Prostate gland (tissue), 2 donors: ENCODE measurements at regions not wholly inside any gene's neighbourhood (a gene's known extent, or its start where the extent isn't known, plus 50 kb on each side); places are given as distances from the start of the nearest gene placed in this dataset.
"Not testable (repeated sequence)": the region's sequence is repeated elsewhere in the genome, so short reads cannot be mapped to it uniquely, and the experiment has no call there.

Experiments used
- DNase-seq: peaks from one replicate; pipeline ENCODE4 v3.0.0-alpha.2; 2019; ENCODE audit warnings: low spot score
- H3K27ac ChIP-seq, 2 donors: fragments of 200-600 bp; sonication (generic); 2 replicates each; pipeline ENCODE4 v1.5.1; 2017 to 2019
- H3K27me3 ChIP-seq: fragments of 200-600 bp; sonication (generic); replicated peaks from 2 replicates; pipeline ENCODE4 v1.5.1; 2019; ENCODE audit not compliant: insufficient read depth
- H3K36me3 ChIP-seq, 2 donors: fragments of 200-600 bp; sonication (generic); 1 replicate in 1 of 2; 2 replicates in 1 of 2; pipeline versions ENCODE4 v1.5.1 to v1.8.1; 2017 to 2019
- H3K4me1 ChIP-seq: fragments of 200-600 bp; sonication (generic); replicated peaks from 2 replicates; pipeline ENCODE4 v1.5.1; 2019
- H3K4me3 ChIP-seq, 2 donors: fragments of 200-600 bp; sonication (generic); 2 replicates each; pipeline ENCODE4 v1.5.1; 2017 to 2019
- H3K9me3 ChIP-seq: fragments of 200-600 bp; sonication (generic); 2 replicates; pipeline ENCODE4 v1.5.1; 2017
- CTCF ChIP-seq, 4 experiments: fragments of 200-600 bp in 2 of 4; fragments of 450-650 bp in 2 of 4; sonication (generic) in 2 of 4; IDR thresholded peaks; 1 replicate in 3 of 4; 2 replicates in 1 of 4; pipeline ENCODE4 v1.5.1; 2016 to 2019; ENCODE audit warnings: antibody characterized with exemption in 4 of 4, mild to moderate bottlenecking in 2 of 4, moderate library complexity in 2 of 4
- POLR2A ChIP-seq: fragments of 450-650 bp; IDR thresholded peaks from one replicate; pipeline ENCODE4 v1.6.1; 2016; ENCODE audit warnings: antibody characterized with exemption, mild to moderate bottlenecking
- POLR2AphosphoS5 ChIP-seq: sonication (generic); formaldehyde crosslinking; IDR thresholded peaks from one replicate; pipeline ENCODE4 v1.6.1; 2017; ENCODE audit warnings: antibody characterized with exemption
- WGBS: methylation state at CpG from one replicate; pipeline ENCODE4 v1.1.5; 2018; 5-methylcytosine and 5-hydroxymethylcytosine counted together
- intact Hi-C: fragments of 100-400 bp; cut with DNase I; formaldehyde crosslinking; loops from one replicate; pipeline ENCODE4 v1.14.2; 2022

- no peaks in the 10 kb centered on the region for H3K27me3 ChIP-seq
- H3K27ac ChIP-seq = no peak overlapping the region
- no peaks in the 10 kb centered on the region for H3K9me3 ChIP-seq
- intact Hi-C loops = no loop called here
- DNase-seq = no peak
- no peaks in the 10 kb centered on the region for H3K36me3 ChIP-seq
- H3K4me1 ChIP-seq = no peaks in the 10 kb centered on the region
- TF ChIP-seq CTCF (IDR thresholded peaks at IDR 0.05) = no peak
- no peak for TF ChIP-seq POLR2A
- no peak for TF ChIP-seq POLR2AphosphoS5
- no peak overlapping the region for H3K4me3 ChIP-seq
Measured at GRCh38 chr3:106518516-106518915, 649.7 kb upstream of the CBLB start.

GRCh38 chr3:106522397-106522796 is 653.6 kb upstream of the CBLB start:
- WGBS = 81% methylated on average over 4 of the region's 4 CpGs
- Histone ChIP-seq H3K9me3 (no peaks in the 10 kb centered on the region), H3K27me3 (no peaks in the 10 kb centered on the region), H3K27ac (no peak overlapping the region), H3K36me3 (no peaks in the 10 kb centered on the region), H3K4me1 (no peaks in the 10 kb centered on the region), H3K4me3 (no peak overlapping the region)
- intact Hi-C loops = no loop called here
- TF ChIP-seq POLR2AphosphoS5 (no peak), CTCF (IDR thresholded peaks at IDR 0.05) (no peak), POLR2A (no peak)
- no peak for DNase-seq

- TF ChIP-seq CTCF (IDR thresholded peaks at IDR 0.05) (no peak), POLR2A (no peak), POLR2AphosphoS5 (no peak)
- 93% methylated on average over 4 of the region's 4 CpGs for WGBS
- intact Hi-C loops = no loop called here
- Histone ChIP-seq H3K4me1 (no peaks in the 10 kb centered on the region), H3K27ac (no peak overlapping the region), H3K4me3 (no peak overlapping the region), H3K27me3 (no peaks in the 10 kb centered on the region), H3K36me3 (no peaks in the 10 kb centered on the region), H3K9me3 (no peaks in the 10 kb centered on the region)
- DNase-seq = no peak
Measured at GRCh38 chr3:106528932-106529331, 660.1 kb upstream of the CBLB start.

GRCh38 chr3:106529738-106530137 is 660.9 kb upstream of the CBLB start:
- Histone ChIP-seq H3K36me3 (no peaks in the 10 kb centered on the region), H3K27ac (no peak overlapping the region), H3K4me1 (no peaks in the 10 kb centered on the region), H3K4me3 (no peak overlapping the region), H3K9me3 (no peaks in the 10 kb centered on the region), H3K27me3 (no peaks in the 10 kb centered on the region)
- intact Hi-C loops = no loop called here
- no peak for TF ChIP-seq POLR2AphosphoS5
- no peak for TF ChIP-seq CTCF (IDR thresholded peaks at IDR 0.05)
- no peak for TF ChIP-seq POLR2A
- DNase-seq = no peak

- TF ChIP-seq POLR2A = no peak
- TF ChIP-seq POLR2AphosphoS5 = no peak
- TF ChIP-seq CTCF (IDR thresholded peaks at IDR 0.05) = no peak
- no peak overlapping the region for H3K4me3 ChIP-seq
- 85% methylated on average over 1 of the region's 1 CpG for WGBS
- DNase-seq = no peak
- intact Hi-C loops = no loop called here
- H3K9me3 ChIP-seq = no peaks in the 10 kb centered on the region
- no peaks in the 10 kb centered on the region for H3K4me1 ChIP-seq
- no peak overlapping the region for H3K27ac ChIP-seq
- H3K36me3 ChIP-seq = no peaks in the 10 kb centered on the region
- H3K27me3 ChIP-seq = no peaks in the 10 kb centered on the region
Measured at GRCh38 chr3:106530367-106530766, 661.6 kb upstream of the CBLB start.

GRCh38 chr3:106531771-106532329 is 663.0 kb upstream of the CBLB start:
- H3K4me1 ChIP-seq, H3K27me3 ChIP-seq, intact Hi-C loops, H3K27ac ChIP-seq, H3K9me3 ChIP-seq, H3K36me3 ChIP-seq, DNase-seq, H3K4me3 ChIP-seq: not testable (repeated sequence)
- 88% methylated on average over 5 of the region's 5 CpGs for WGBS
